ENCODE measurements at regions not wholly inside any gene's neighbourhood (a gene's known extent, or its start where the extent isn't known, plus 50 kb on each side); places are given as distances from the start of the nearest gene placed in this dataset.
A peak's percentile ranks its signal among the peaks of the same experiment; 100 is the strongest.

GRCh38 chr3:34212656-34213055 lies 414.2 kb downstream of the PDCD6IP start:
- no peak for DNase-seq (ENCODE audit: extremely low read depth in 1 of 11, low read depth in 9 of 11, low spot score in 4 of 11)

GRCh38 chr3:34213478-34213877 lies 415.0 kb downstream of the PDCD6IP start:
- no peak for DNase-seq (ENCODE audit: extremely low read depth in 1 of 11, low read depth in 9 of 11, low spot score in 4 of 11)

DNA sequence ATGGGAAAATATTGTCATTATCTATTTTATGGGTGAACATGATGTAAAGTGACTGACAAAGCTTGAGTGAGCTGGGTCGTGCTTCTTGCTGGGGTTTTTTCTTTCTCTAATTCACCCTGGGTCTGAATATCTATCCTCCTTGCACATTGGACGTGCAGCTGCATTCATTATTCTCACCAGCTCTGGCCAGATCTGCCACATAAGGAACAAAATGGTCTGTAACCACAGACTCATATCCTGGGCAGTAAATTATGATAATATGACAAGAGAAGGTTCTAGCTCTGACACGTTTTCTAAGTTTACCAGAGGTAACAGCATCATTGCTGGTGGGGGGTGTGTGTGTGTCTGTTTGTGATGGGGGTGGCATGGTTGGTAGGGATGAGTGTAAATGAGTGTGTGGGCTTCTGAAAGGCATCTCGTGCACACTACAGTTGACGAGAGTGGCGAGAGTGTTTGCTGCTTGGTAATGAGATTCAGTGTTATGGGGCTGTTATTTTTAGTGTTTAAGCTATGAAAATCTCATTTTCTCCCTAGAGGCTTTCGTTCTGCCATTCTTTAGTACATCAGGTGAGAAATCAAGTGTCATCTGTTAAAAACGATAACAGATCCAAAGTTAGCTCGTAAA lies 418.4 kb downstream of the PDCD6IP start:
- no peak for DNase-seq (ENCODE audit: extremely low read depth in 1 of 11, low read depth in 9 of 11, low spot score in 4 of 11)

- no peak for DNase-seq (ENCODE audit: extremely low read depth in 1 of 11, low read depth in 9 of 11, low spot score in 4 of 11)
Observed at GRCh38 chr3:34218706-34219385, 420.4 kb downstream of the PDCD6IP start.

DNA sequence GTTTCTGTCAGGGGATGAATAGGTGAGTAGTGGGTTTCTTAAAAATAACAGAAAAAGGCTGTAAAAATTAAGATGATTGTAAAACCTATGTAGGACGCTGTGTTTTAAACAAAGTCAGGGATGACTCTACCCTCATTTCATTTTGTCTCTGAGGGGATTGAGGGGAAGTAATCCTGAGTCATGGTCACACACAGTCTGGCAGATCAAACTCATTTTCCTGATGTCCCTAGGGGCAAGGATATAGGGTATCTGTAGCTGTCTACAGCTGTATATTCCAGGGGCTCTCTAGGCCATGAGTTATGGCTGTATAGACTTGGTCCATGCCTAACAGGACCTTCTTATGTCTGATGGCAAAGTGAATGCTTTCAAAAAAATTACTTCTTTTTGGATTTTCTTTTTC lies 421.1 kb downstream of the PDCD6IP start:
- DNase-seq (ENCODE audit: extremely low read depth in 1 of 11, low read depth in 9 of 11, low spot score in 4 of 11), result no peak

DNA sequence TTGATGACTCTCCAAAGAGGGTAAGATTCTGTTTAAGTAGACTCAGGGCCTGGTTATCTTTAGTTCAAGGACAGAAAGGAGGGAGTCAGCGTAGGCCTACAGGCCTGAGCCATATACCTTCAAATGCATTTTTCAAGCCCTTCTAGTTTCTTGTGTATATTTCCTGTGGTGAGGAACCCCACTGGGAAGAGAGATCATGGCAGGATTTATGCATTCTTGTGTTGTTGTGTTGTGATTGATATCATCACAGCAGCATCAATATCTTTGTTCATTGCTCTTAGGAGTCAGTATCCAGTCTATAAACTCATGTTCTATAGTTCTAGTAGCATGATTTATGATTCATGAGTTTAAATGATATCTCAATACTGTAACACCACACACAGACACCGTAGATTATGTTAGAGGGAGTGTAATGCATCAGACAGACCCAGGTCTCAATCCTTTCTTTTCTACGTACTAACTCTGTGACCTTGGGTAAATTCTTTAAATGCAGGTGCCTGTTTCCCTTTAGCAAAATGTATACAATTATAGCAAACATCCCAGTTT lies 427.5 kb downstream of the PDCD6IP start:
- DNase-seq (ENCODE audit: extremely low read depth in 1 of 11, low read depth in 9 of 11, low spot score in 4 of 11), result no peak

DNA sequence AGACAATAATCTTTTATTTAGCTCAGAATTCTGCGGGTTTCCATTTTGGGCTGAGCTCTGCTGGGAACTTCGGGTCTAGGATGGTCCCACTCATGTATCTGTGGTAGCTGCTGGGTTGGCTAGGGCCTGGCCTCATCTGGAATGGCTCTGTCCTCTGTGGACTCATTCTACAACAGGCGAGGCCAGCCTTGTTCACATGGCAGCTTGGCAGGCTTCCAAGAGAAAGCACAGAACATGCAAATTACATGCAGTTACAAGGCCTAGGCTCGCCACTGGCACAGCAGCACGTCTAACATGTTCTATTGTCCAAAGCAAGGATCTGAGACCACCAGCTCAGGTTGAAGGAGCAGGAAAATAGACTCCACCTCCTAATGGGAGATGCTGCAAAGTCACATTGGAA lies 431.4 kb downstream of the PDCD6IP start:
- DNase-seq (ENCODE audit: extremely low read depth in 1 of 11, low read depth in 9 of 11, low spot score in 4 of 11), result no peak

- DNase-seq (ENCODE audit: extremely low read depth in 1 of 11, low read depth in 9 of 11, low spot score in 4 of 11), result no peak
Observed at GRCh38 chr3:34235096-34235495, 436.7 kb downstream of the PDCD6IP start.

GRCh38 chr3:34237946-34238345 lies 439.5 kb downstream of the PDCD6IP start:
- no peak for DNase-seq (ENCODE audit: extremely low read depth in 1 of 11, low read depth in 9 of 11, low spot score in 4 of 11)

GRCh38 chr3:34238407-34238806 lies 440.0 kb downstream of the PDCD6IP start:
- no peak for DNase-seq (ENCODE audit: extremely low read depth in 1 of 11, low read depth in 9 of 11, low spot score in 4 of 11)

DNA sequence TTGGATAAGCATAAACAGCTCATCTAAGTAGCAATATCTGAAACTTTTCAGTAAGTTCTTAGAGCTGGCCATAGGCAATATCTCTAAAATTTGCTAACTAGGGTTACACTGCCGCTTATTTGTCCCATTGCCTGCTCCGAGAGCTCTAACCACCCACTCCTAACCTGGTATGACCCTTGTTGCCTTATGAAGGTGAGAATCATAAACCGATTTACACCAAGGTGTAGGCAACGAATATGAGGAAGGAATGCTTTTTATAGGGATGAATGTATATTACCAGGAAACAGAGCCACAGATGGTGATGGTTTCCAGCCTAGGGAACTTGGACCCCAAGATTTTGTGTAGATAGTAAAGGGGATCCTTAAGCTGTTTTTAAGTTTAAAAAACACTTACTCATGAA lies 440.9 kb downstream of the PDCD6IP start:
- DNase-seq (ENCODE audit: extremely low read depth in 1 of 11, low read depth in 9 of 11, low spot score in 4 of 11), result no peak

DNA sequence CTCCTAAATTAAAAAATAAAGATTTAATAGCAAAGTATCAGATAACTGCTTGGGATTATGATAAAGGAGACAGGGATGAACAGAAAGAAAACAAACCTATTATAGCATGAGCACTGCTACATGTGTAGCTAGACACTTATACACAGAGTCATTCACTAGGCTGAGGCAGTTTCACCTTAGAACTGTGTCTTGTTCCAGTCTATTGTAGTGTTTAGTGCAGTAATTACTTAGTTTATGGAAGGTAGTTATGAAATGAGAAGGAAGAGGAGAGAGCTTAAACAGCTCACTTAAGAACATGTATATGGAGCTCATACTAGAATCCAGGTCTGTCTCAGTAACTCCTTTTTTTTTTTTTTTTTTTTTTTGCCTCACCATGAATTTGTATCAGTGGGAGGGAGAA lies 441.4 kb downstream of the PDCD6IP start:
- DNase-seq (ENCODE audit: extremely low read depth in 1 of 11, low read depth in 9 of 11, low spot score in 4 of 11), result no peak

DNA sequence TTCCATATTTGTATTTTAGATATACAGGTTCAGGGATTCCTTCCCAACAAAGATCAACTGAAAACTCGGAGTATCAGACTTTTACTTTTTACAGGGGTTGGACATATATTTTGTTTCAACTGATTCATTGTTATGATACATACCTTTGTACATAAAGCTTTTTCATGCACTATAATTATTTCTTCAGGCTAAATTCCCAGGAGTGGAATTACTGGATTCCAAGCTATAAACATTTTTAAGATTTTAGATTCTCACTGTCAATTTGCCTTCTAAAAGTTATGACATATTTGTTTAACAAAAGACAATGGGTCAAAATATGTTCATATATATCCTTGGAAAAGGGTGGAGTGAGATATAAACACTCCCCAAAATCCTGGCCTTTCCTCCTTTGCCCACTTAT lies 449.0 kb downstream of the PDCD6IP start:
- no peak for DNase-seq (ENCODE audit: extremely low read depth in 1 of 11, low read depth in 9 of 11, low spot score in 4 of 11)

DNA sequence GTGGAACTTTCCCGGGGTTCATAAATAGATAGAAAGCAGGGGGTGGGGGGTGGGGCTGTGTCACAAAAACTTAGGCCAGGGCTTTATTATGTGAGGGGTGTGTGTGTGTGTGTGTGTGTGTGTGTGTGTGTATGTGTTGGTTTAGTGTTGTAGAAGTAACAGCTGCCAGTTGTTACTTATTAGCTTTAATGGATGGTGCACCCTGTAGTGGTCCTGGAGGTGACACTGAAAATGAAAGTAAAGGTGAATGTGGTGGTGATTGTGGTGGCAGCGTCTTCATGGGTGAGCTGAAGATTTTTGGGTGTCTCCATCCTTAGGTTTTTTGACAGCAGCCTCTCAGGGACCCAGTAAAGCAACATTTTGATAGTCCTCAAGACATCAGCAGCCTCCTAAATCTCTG lies 449.9 kb downstream of the PDCD6IP start:
- no peak for DNase-seq (ENCODE audit: extremely low read depth in 1 of 11, low read depth in 9 of 11, low spot score in 4 of 11)

GRCh38 chr3:34254285-34254684 lies 455.9 kb downstream of the PDCD6IP start:
- DNase-seq (ENCODE audit: extremely low read depth in 1 of 11, low read depth in 9 of 11, low spot score in 4 of 11), result no peak

DNA sequence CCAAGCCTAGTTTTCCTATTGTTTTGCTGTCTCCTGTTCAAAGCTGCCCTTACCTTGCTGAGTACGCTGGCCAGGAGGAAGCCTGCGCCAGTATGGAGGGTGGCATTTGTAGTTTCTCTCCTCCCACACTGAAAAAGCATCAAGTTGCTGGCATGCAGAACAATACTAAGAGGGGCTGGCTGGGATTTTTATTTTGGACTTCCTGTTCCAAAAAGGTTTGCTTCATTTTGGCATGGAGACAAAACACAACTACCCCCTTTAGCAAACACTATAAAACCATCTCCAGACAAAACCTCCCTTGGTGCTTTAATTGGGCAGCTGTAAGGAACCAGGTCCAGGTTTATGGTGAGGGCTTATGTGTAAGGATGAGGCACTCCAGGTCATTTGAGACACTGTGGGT lies 457.6 kb downstream of the PDCD6IP start:
- no peak for DNase-seq (ENCODE audit: extremely low read depth in 1 of 11, low read depth in 9 of 11, low spot score in 4 of 11)

DNA sequence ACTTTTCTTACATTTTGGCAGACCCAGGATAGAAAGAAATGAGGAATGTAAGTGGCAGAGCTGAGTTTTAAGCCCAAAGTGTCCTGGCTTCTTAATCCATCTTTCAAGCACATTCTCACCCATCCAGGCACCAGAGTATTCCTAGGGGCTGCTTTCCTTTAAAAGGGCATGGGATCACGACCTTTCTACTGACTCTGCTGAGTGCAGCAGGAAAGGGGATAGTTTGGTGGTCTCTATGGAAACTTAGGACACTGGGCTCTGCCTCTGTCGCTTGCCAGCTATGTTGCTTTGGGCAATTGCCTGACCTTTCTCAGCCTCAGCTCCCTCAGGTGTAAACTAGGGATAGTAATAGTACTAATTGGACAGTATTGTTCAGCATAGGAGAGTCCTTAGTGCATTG lies 458.4 kb downstream of the PDCD6IP start:
- DNase-seq (ENCODE audit: extremely low read depth in 1 of 11, low read depth in 9 of 11, low spot score in 4 of 11), result no peak

DNA sequence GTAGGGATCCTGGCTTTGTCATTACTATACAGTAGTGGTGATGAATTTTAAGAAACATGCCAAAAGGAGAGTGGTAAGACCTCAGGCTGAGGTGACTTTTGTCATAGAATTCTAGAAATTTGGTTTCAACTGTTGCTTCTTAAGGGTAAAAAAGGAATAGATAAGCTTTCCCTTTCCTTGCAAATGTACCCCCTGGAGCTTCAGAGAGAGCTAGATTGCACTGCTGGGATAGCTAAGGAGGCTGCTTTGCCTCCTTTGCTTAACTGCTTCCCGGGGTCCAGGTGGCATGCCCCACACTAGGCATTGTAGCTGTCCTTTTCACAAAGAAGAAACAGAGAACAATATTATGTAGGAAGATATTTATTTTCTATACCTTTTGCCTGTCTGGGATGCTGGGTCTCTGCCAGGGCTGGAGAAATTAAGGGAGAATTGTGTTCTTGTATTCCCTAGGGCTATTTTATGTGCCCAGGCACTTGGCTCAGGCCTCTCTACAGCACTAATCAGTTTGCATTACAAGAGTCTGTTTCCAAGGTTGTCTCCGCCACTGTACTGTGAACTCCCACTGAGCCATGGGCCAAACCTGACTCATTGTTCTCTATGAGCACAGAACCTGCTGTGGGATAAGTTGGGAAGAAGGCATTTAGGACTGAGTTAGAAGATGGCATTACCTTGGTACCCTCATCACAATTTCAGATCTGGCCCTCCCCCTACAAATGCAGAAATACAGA lies 460.0 kb downstream of the PDCD6IP start:
- DNase-seq (ENCODE audit: extremely low read depth in 1 of 11, low read depth in 9 of 11, low spot score in 4 of 11), result no peak

- peak; percentile 15 to 63 (median 42) for DNase-seq (ENCODE audit: extremely low read depth in 1 of 11, low read depth in 9 of 11, low spot score in 4 of 11)
Observed at GRCh38 chr3:34260271-34261000, 462.0 kb downstream of the PDCD6IP start.

- no peak for DNase-seq (ENCODE audit: extremely low read depth in 1 of 11, low read depth in 9 of 11, low spot score in 4 of 11)
Observed at GRCh38 chr3:34261001-34261385, 462.6 kb downstream of the PDCD6IP start.

All from renal cortex interstitium (tissue), 11 donors.